Stomach (tissue), 4 donors: ENCODE measurements at regions not wholly inside any gene's neighbourhood (a gene's known extent, or its start where the extent isn't known, plus 50 kb on each side); places are given as distances from the start of the nearest gene placed in this dataset.

Source experiments
- POLR2A ChIP-seq, 4 donors: fragments of 450-650 bp; IDR thresholded peaks; one replicate each; pipeline ENCODE4 v1.6.1; 2016; ENCODE audit warnings: antibody characterized with exemption in 4 of 4, control low read depth in 2 of 4, mild to moderate bottlenecking in 1 of 4, moderate library complexity in 1 of 4
- TF ChIP-seq, protein P1 (sequence below), 7 experiments: fragments of 450-650 bp in 4 of 7; fragments of 200-600 bp in 3 of 7; sonication (generic) in 3 of 7; IDR thresholded peaks; one replicate each; pipeline ENCODE4 v1.5.1; 2016 to 2019; ENCODE audit warnings: antibody characterized with exemption in 7 of 7, control low read depth in 2 of 7, mild to moderate bottlenecking in 1 of 7

DNA sequence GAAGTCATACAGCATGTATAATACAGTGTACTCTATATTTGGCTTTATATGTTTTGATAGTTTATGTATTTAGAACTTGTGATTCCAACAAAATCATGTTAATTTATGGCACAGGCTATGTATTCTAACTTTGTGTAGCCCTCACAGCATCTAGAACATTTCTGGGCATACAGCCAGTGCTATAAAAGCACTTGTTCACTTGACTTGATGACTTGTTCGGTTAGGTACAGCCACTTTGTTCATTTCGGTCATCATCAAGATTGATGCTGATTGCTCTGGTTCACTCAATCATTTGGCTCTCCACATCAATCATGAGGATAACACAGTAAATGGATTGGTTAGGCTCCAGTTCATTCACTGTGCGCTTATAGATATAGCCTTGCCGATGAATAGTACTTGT lies 97.6 kb upstream of the IRS4 start:
- TF ChIP-seq, protein P1, sequence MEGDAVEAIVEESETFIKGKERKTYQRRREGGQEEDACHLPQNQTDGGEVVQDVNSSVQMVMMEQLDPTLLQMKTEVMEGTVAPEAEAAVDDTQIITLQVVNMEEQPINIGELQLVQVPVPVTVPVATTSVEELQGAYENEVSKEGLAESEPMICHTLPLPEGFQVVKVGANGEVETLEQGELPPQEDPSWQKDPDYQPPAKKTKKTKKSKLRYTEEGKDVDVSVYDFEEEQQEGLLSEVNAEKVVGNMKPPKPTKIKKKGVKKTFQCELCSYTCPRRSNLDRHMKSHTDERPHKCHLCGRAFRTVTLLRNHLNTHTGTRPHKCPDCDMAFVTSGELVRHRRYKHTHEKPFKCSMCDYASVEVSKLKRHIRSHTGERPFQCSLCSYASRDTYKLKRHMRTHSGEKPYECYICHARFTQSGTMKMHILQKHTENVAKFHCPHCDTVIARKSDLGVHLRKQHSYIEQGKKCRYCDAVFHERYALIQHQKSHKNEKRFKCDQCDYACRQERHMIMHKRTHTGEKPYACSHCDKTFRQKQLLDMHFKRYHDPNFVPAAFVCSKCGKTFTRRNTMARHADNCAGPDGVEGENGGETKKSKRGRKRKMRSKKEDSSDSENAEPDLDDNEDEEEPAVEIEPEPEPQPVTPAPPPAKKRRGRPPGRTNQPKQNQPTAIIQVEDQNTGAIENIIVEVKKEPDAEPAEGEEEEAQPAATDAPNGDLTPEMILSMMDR (IDR thresholded peaks at IDR 0.05), result no peak
- no peak for TF ChIP-seq POLR2A (IDR thresholded peaks at IDR 0.05)
